WTC11 (cell line): ENCODE measurements at regions not wholly inside any gene's neighbourhood (a gene's known extent, or its start where the extent isn't known, plus 50 kb on each side); places are given as distances from the start of the nearest gene placed in this dataset.

Experiments
- ATAC-seq: fragments of 200-7000 bp; cut with Tn5 transposase; 2 replicates; pipeline ENCODE4 v1.10.0; 2021; ENCODE audit warnings: mild to moderate bottlenecking, moderate library complexity
- CTCF ChIA-PET: fragments of 300-600 bp; sonication (Branson Sonifier 250); formaldehyde crosslinking; loops from one replicate; lab custom pipeline; 2021; ENCODE audit warnings: antibody characterized with exemption; lab: Charles Lee
- POLR2A ChIA-PET: fragments of 350-600 bp; sonication (Branson Sonifier 250); formaldehyde crosslinking; loops from one replicate; lab custom pipeline; 2021; ENCODE audit warnings: antibody characterized with exemption; lab: Charles Lee
- DNase-seq: peaks from one replicate; pipeline ENCODE4 v3.0.0; 2021; ENCODE audit warnings: low spot score
- H3K27ac Mint-ChIP-seq: 2 replicates; pipeline ENCODE4 v1.8.0; 2021; ENCODE audit warnings: mixed read lengths
- H3K27me3 Mint-ChIP-seq: 2 replicates; pipeline ENCODE4 v1.8.0; 2021; ENCODE audit warnings: low read depth, mild to moderate bottlenecking, moderate library complexity, mixed read lengths
- H3K36me3 Mint-ChIP-seq: 2 replicates; pipeline ENCODE4 v1.8.0; 2021; ENCODE audit warnings: mixed read lengths
- H3K4me1 Mint-ChIP-seq: 2 replicates; pipeline ENCODE4 v1.8.0; 2022; ENCODE audit warnings: mixed read lengths
- H3K4me3 Mint-ChIP-seq: 2 replicates; pipeline ENCODE4 v1.8.0; 2021; ENCODE audit warnings: mild to moderate bottlenecking, moderate library complexity, mixed read lengths
- H3K9me3 Mint-ChIP-seq: 2 replicates; pipeline ENCODE4 v1.8.0; 2021; ENCODE audit warnings: mixed read lengths
- AFF4 ChIP-seq: sonication (generic); formaldehyde crosslinking; IDR thresholded peaks from 2 replicates; pipeline ENCODE4 v1.8.1; 2023; ENCODE audit warnings: mild to moderate bottlenecking, missing genetic modification reagents, borderline replicate concordance
- CTCF ChIP-seq: fragments of 200-600 bp; IDR thresholded peaks from 2 replicates; pipeline ENCODE4 v1.8.0; 2022; ENCODE audit warnings: antibody characterized with exemption
- EMX1 ChIP-seq: fragments of 250-450 bp; sonication (Bioruptor Pico); IDR thresholded peaks from 2 replicates; pipeline ENCODE4 v1.8.0; 2021; ENCODE audit warnings: mild to moderate bottlenecking
- HMGA2 ChIP-seq: fragments of 250-450 bp; sonication (Bioruptor Pico); IDR thresholded peaks from 2 replicates; pipeline ENCODE4 v1.4.0; 2021; ENCODE audit warnings: mild to moderate bottlenecking, moderate library complexity
- JAZF1 ChIP-seq: fragments of 250-450 bp; sonication (Bioruptor Pico); IDR thresholded peaks from 2 replicates; pipeline ENCODE4 v1.9.0; 2021; ENCODE audit warnings: moderate library complexity, mild to moderate bottlenecking, inconsistent platforms
- NFATC4 ChIP-seq: fragments of 250-450 bp; sonication (Bioruptor Pico); IDR thresholded peaks from 2 replicates; pipeline ENCODE4 v1.9.0; 2021; ENCODE audit warnings: mild to moderate bottlenecking
- NFE2L1 ChIP-seq: sonication (generic); formaldehyde crosslinking; IDR thresholded peaks from 2 replicates; pipeline ENCODE4 v1.8.1; 2023; ENCODE audit warnings: missing genetic modification reagents
- NR3C1 ChIP-seq: sonication (generic); formaldehyde crosslinking; conservative IDR thresholded peaks from 2 replicates; pipeline ENCODE4 v1.8.1; 2023; ENCODE audit warnings: low read depth, mild to moderate bottlenecking, missing genetic modification reagents
- PRDM15 ChIP-seq: sonication (generic); formaldehyde crosslinking; IDR thresholded peaks from 2 replicates; pipeline ENCODE4 v1.8.0; 2022; ENCODE audit warnings: missing genetic modification reagents
- STAT6 ChIP-seq: sonication (generic); formaldehyde crosslinking; conservative IDR thresholded peaks from 2 replicates; pipeline ENCODE4 v1.8.1; 2023; ENCODE audit warnings: mild to moderate bottlenecking, low read depth, missing genetic modification reagents, moderate library complexity
- TEAD4 ChIP-seq: sonication (generic); formaldehyde crosslinking; IDR thresholded peaks from 2 replicates; pipeline ENCODE4 v1.8.0; 2022; ENCODE audit warnings: mild to moderate bottlenecking, missing genetic modification reagents
- USF2 ChIP-seq: sonication (generic); formaldehyde crosslinking; IDR thresholded peaks from 2 replicates; pipeline ENCODE4 v1.8.1; 2023; ENCODE audit warnings: mild to moderate bottlenecking, missing genetic modification reagents, moderate library complexity
- ZNF425 ChIP-seq: fragments of 250-450 bp; sonication (Bioruptor Pico); conservative IDR thresholded peaks from 2 replicates; pipeline ENCODE4 v1.9.0; 2021; ENCODE audit warnings: mild to moderate bottlenecking
- ZSCAN18 ChIP-seq: fragments of 250-450 bp; sonication (Bioruptor Pico); IDR thresholded peaks from 2 replicates; pipeline ENCODE4 v2.1.2; 2022; ENCODE audit warnings: mild to moderate bottlenecking, moderate library complexity

GRCh38 chr12:100068305-100068704, 74.4 kb downstream of the BLTP3B start (continued):
- TF ChIP-seq CTCF (no peak), JAZF1 (no peak), NR3C1 (CRISPR knock-in tag) (no peak), STAT6 (CRISPR knock-in tag) (no peak), TEAD4 (no peak), NFATC4 (CRISPR knock-in tag) (no peak), NFE2L1 (CRISPR knock-in tag) (no peak), ZSCAN18 (CRISPR knock-in tag) (no peak)

GRCh38 chr12:100061814-100062213, 77.1 kb upstream of the ANKS1B start:
- TF ChIP-seq HMGA2 (CRISPR knock-in tag) (no peak), ZNF425 (no peak), AFF4 (CRISPR knock-in tag) (no peak), PRDM15 (CRISPR knock-in tag) (no peak), USF2 (CRISPR knock-in tag) (no peak), NR3C1 (CRISPR knock-in tag) (no peak), CTCF (no peak), EMX1 (CRISPR knock-in tag) (no peak), TEAD4 (no peak)
- POLR2A ChIA-PET = no interaction called here
- Mint-ChIP-seq H3K9me3 (peaks cover 10% of the 10 kb centered on the region), H3K27ac (no peak overlapping the region), H3K36me3 (peaks cover 31% of the 10 kb centered on the region), H3K27me3 (no peaks in the 10 kb centered on the region), H3K4me3 (no peak overlapping the region), H3K4me1 (no peaks in the 10 kb centered on the region)
- CTCF ChIA-PET = no interaction called here
- DNase-seq (no peak), ATAC-seq (no peak)
